NT2/D1 (cell line): ENCODE measurements at regions not wholly inside any gene's neighbourhood (a gene's known extent, or its start where the extent isn't known, plus 50 kb on each side); places are given as distances from the start of the nearest gene placed in this dataset.

Experiments used
- SUZ12 ChIP-seq: IDR thresholded peaks from 2 replicates; pipeline ENCODE4 v1.6.1; 2011; ENCODE audit not compliant: insufficient read length, insufficient read depth; ENCODE audit errors: extremely low read depth
- YY1 ChIP-seq: IDR thresholded peaks from 2 replicates; pipeline ENCODE4 v1.6.1; 2011; ENCODE audit not compliant: insufficient read length, insufficient read depth
- ZNF274 ChIP-seq: IDR thresholded peaks from 2 replicates; pipeline ENCODE4 v1.6.1; 2011; ENCODE audit warnings: mild to moderate bottlenecking, low read depth, low read length

GRCh38 chr6:15854378-15854777 lies 191.6 kb upstream of the DTNBP1 start:
- TF ChIP-seq SUZ12 (no peak), YY1 (no peak), ZNF274 (no peak)
